ENCODE measurements at regions not wholly inside any gene's neighbourhood (a gene's known extent, or its start where the extent isn't known, plus 50 kb on each side); places are given as distances from the start of the nearest gene placed in this dataset.
"Not testable (repeated sequence)": the region's sequence is repeated elsewhere in the genome, so short reads cannot be mapped to it uniquely, and the experiment has no call there.

GRCh38 chr13:56515441-56515840, 625.3 kb upstream of the PRR20A start:
- no peaks in the 10 kb centered on the region for H3K36me3 ChIP-seq (ENCODE audit: control insufficient read depth in 4 of 4, insufficient read depth in 4 of 4, low read length in 4 of 4)
- H3K4me1 ChIP-seq (ENCODE audit: control insufficient read depth in 5 of 5, insufficient read depth in 5 of 5, low read length in 5 of 5): no peaks in the 10 kb centered on the region
- no peak overlapping the region for H3K27ac ChIP-seq (ENCODE audit: low read depth in 1 of 2, low read length in 1 of 2)
- TF ChIP-seq CTCF (IDR thresholded peaks at IDR 0.05; ENCODE audit: control extremely low read depth, extremely low read depth): no peak
- H3K9me3 ChIP-seq (ENCODE audit: control insufficient read depth in 4 of 4, insufficient read depth in 3 of 4, low read length in 3 of 4): no peaks in the 10 kb centered on the region
- no peaks in the 10 kb centered on the region for H3K27me3 ChIP-seq (ENCODE audit: control insufficient read depth in 3 of 3, insufficient read depth in 3 of 3, low read length in 2 of 3)
- H3K4me3 ChIP-seq: no peak overlapping the region
- H3K9ac ChIP-seq (ENCODE audit: insufficient read depth in 1 of 2, low read length in 2 of 2): no peak overlapping the region
- ATAC-seq (ENCODE audit: insufficient read depth, low FRiP score) (no peak), DNase-seq (no peak)
- 66 to 71% methylated on average over 1 of the region's 1 CpG for WGBS, 2 donors

- Histone ChIP-seq H3K27ac (ENCODE audit: low read depth in 1 of 2, low read length in 1 of 2) (no peak overlapping the region), H3K9ac (ENCODE audit: insufficient read depth in 1 of 2, low read length in 2 of 2) (no peak overlapping the region), H3K27me3 (ENCODE audit: control insufficient read depth in 3 of 3, insufficient read depth in 3 of 3, low read length in 2 of 3) (no peaks in the 10 kb centered on the region), H3K9me3 (ENCODE audit: control insufficient read depth in 4 of 4, insufficient read depth in 3 of 4, low read length in 3 of 4) (peaks cover 0 to under 1% (median 0%) of the 10 kb centered on the region in 4 donors), H3K4me3 (no peak overlapping the region), H3K36me3 (ENCODE audit: control insufficient read depth in 4 of 4, insufficient read depth in 4 of 4, low read length in 4 of 4) (no peaks in the 10 kb centered on the region), H3K4me1 (ENCODE audit: control insufficient read depth in 5 of 5, insufficient read depth in 5 of 5, low read length in 5 of 5) (no peaks in the 10 kb centered on the region)
- no peak for TF ChIP-seq CTCF (IDR thresholded peaks at IDR 0.05; ENCODE audit: control extremely low read depth, extremely low read depth)
- 26 to 46% methylated on average over 1 of the region's 1 CpG for WGBS, 2 donors
- DNase-seq (no peak), ATAC-seq (ENCODE audit: insufficient read depth, low FRiP score) (no peak)
Measured at GRCh38 chr13:56528040-56528790, 612.5 kb upstream of the PRR20A start.

GRCh38 chr13:56530096-56530495, 610.6 kb upstream of the PRR20A start:
- ATAC-seq (ENCODE audit: insufficient read depth, low FRiP score): no peak
- Histone ChIP-seq H3K4me3 (no peak overlapping the region), H3K27ac (ENCODE audit: low read depth in 1 of 2, low read length in 1 of 2) (no peak overlapping the region), H3K9ac (ENCODE audit: insufficient read depth in 1 of 2, low read length in 2 of 2) (no peak overlapping the region), H3K9me3 (ENCODE audit: control insufficient read depth in 4 of 4, insufficient read depth in 3 of 4, low read length in 3 of 4) (no peaks in the 10 kb centered on the region), H3K36me3 (ENCODE audit: control insufficient read depth in 4 of 4, insufficient read depth in 4 of 4, low read length in 4 of 4) (no peaks in the 10 kb centered on the region), H3K27me3 (ENCODE audit: control insufficient read depth in 3 of 3, insufficient read depth in 3 of 3, low read length in 2 of 3) (no peaks in the 10 kb centered on the region), H3K4me1 (ENCODE audit: control insufficient read depth in 5 of 5, insufficient read depth in 5 of 5, low read length in 5 of 5) (no peaks in the 10 kb centered on the region)
- no peak for TF ChIP-seq CTCF (IDR thresholded peaks at IDR 0.05; ENCODE audit: control extremely low read depth, extremely low read depth)
- WGBS, 2 donors: 87 to 97% methylated on average over 1 of the region's 1 CpG
- no peak for DNase-seq

GRCh38 chr13:56547921-56548320, 592.8 kb upstream of the PRR20A start:
- not testable (repeated sequence) for H3K27ac ChIP-seq (ENCODE audit: low read depth in 1 of 2, low read length in 1 of 2); H3K27me3 ChIP-seq (ENCODE audit: control insufficient read depth in 3 of 3, insufficient read depth in 3 of 3, low read length in 2 of 3); H3K9ac ChIP-seq (ENCODE audit: insufficient read depth in 1 of 2, low read length in 2 of 2); H3K4me1 ChIP-seq (ENCODE audit: control insufficient read depth in 5 of 5, insufficient read depth in 5 of 5, low read length in 5 of 5); DNase-seq; H3K36me3 ChIP-seq (ENCODE audit: control insufficient read depth in 4 of 4, insufficient read depth in 4 of 4, low read length in 4 of 4); ATAC-seq (ENCODE audit: insufficient read depth, low FRiP score); H3K9me3 ChIP-seq (ENCODE audit: control insufficient read depth in 4 of 4, insufficient read depth in 3 of 4, low read length in 3 of 4); H3K4me3 ChIP-seq
- 94 to 95% methylated on average over 11 of the region's 11 CpGs for WGBS, 2 donors

All from lung (tissue), 11 donors.